A549 (cell line): ENCODE measurements at regions not wholly inside any gene's neighbourhood (a gene's known extent, or its start where the extent isn't known, plus 50 kb on each side); places are given as distances from the start of the nearest gene placed in this dataset.

Experiments
- ATAC-seq, 2 experiments: fragments of 200-7000 bp in 1 of 2; fragments of >200 bp in 1 of 2; cut with Nextera tagmentation in 1 of 2; cut with Tn5 transposase in 1 of 2; 3 replicates each; pipeline versions ENCODE4 v1.8.0 to v1.9.1; 2018 to 2020; ENCODE audit warnings: mild to moderate bottlenecking in 1 of 2, moderate library complexity in 1 of 2
- CTCF ChIA-PET: fragments of 300-600 bp; sonication (Branson Sonifier 250); formaldehyde crosslinking; extraction: SDS; loops from one replicate; lab custom pipeline; 2021; ENCODE audit warnings: antibody characterized with exemption, inconsistent platforms; lab: Yijun Ruan, JAX
- POLR2A ChIA-PET: fragments of 350-600 bp; formaldehyde crosslinking; extraction: SDS; loops from one replicate; lab custom pipeline; 2021; ENCODE audit warnings: antibody characterized with exemption, inconsistent platforms; lab: Yijun Ruan, JAX
- DNase-seq, 2 experiments: peaks; one replicate each; pipeline versions ENCODE4 v3.0.0 to v3.0.0-alpha.2; 2011 to 2016; ENCODE audit warnings: low read depth in 1 of 2, low spot score in 1 of 2
- FAIRE-seq: peaks from 2 replicates; lab custom pipeline; 2011; peaks lifted over from hg19 to GRCh38; lab: Jason Lieb, UNC
- H3K27ac ChIP-seq, 2 experiments: fragments of >200 bp; sonication (Bioruptor Twin); formaldehyde crosslinking; 3 replicates each; pipeline ENCODE4 v1.5.1; 2016 to 2017
- H3K4me1 ChIP-seq: fragments of >200 bp; sonication (Bioruptor Twin); formaldehyde crosslinking; 3 replicates; pipeline ENCODE4 v1.6.1; 2016
- H3K4me2 ChIP-seq: fragments of >200 bp; sonication (Bioruptor Twin); formaldehyde crosslinking; 3 replicates; pipeline ENCODE4 v1.6.1; 2016
- H3K4me3 ChIP-seq: fragments of >200 bp; sonication (Bioruptor Twin); formaldehyde crosslinking; 3 replicates; pipeline ENCODE4 v1.5.1; 2016
- H3K9me3 ChIP-seq: fragments of >200 bp; sonication (Bioruptor Twin); formaldehyde crosslinking; 3 replicates; pipeline ENCODE4 v1.6.1; 2016
- BHLHE40 ChIP-seq: IDR thresholded peaks from 2 replicates; pipeline ENCODE4 v1.6.1; 2012; ENCODE audit warnings: low read depth, low read length, inconsistent platforms
- CEBPB ChIP-seq, 2 experiments: fragments of >200 bp in 1 of 2; sonication (Bioruptor Twin) in 1 of 2; formaldehyde crosslinking in 1 of 2; IDR thresholded peaks; 2 replicates each; pipeline ENCODE4 v1.6.1; 2012 to 2016
- CHD2 ChIP-seq: fragments of 150-350 bp; IDR thresholded peaks from 2 replicates; pipeline ENCODE4 v1.6.1; 2014; ENCODE audit warnings: low read length; ENCODE audit not compliant: partially characterized antibody
- EHF ChIP-seq: fragments of 250-450 bp; sonication (Bioruptor Pico); IDR thresholded peaks from 2 replicates; pipeline ENCODE4 v1.5.0; 2020; ENCODE audit warnings: mild to moderate bottlenecking
- EHMT2 ChIP-seq: fragments of 200-600 bp; sonication (generic); IDR thresholded peaks from 2 replicates; pipeline ENCODE4 v1.6.1; 2016; ENCODE audit warnings: antibody characterized with exemption, low read depth, mild to moderate bottlenecking, moderate library complexity
- HEYL ChIP-seq: fragments of 250-450 bp; sonication (Bioruptor Pico); IDR thresholded peaks from 2 replicates; pipeline ENCODE4 v1.8.0; 2021; ENCODE audit warnings: mild to moderate bottlenecking, moderate library complexity
- HOXA7 ChIP-seq: fragments of 250-450 bp; sonication (Bioruptor Pico); IDR thresholded peaks from 2 replicates; pipeline ENCODE4 v1.5.0; 2020; ENCODE audit warnings: mild to moderate bottlenecking, moderate library complexity
- HOXB13 ChIP-seq: fragments of 250-450 bp; sonication (Bioruptor Pico); IDR thresholded peaks from 2 replicates; pipeline ENCODE4 v1.5.0; 2020; ENCODE audit warnings: low read depth, mild to moderate bottlenecking, moderate library complexity
- HOXB5 ChIP-seq: fragments of 250-450 bp; sonication (Bioruptor Pico); IDR thresholded peaks from 2 replicates; pipeline ENCODE4 v1.5.0; 2020; ENCODE audit warnings: mild to moderate bottlenecking, moderate library complexity
- JUN ChIP-seq, 2 experiments: fragments of >200 bp; sonication (Bioruptor Twin); formaldehyde crosslinking; IDR thresholded peaks; 2 replicates in 1 of 2; 3 replicates in 1 of 2; pipeline ENCODE4 v1.6.1; 2016 to 2017
- MAFK ChIP-seq: fragments of 450-650 bp; IDR thresholded peaks from 2 replicates; pipeline ENCODE4 v1.6.1; 2014; ENCODE audit not compliant: partially characterized antibody
- MYC ChIP-seq: IDR thresholded peaks from 2 replicates; pipeline ENCODE4 v1.6.1; 2012; ENCODE audit warnings: mild to moderate bottlenecking, inconsistent platforms, low read length, improper control_type of control experiment, borderline replicate concordance
- NR3C1 ChIP-seq: fragments of >200 bp; sonication (Bioruptor Twin); formaldehyde crosslinking; IDR thresholded peaks from 3 replicates; pipeline ENCODE4 v1.6.1; 2017
- RAD21 ChIP-seq, 2 experiments: fragments of >200 bp in 1 of 2; sonication (Bioruptor Twin) in 1 of 2; formaldehyde crosslinking in 1 of 2; IDR thresholded peaks in 1 of 2; conservative IDR thresholded peaks in 1 of 2; 2 replicates in 1 of 2; 3 replicates in 1 of 2; pipeline ENCODE4 v1.6.1; 2012 to 2018; ENCODE audit warnings: inconsistent platforms in 1 of 2
- RFX5 ChIP-seq: fragments of 450-650 bp; IDR thresholded peaks from 2 replicates; pipeline ENCODE4 v1.7.1; 2014; ENCODE audit warnings: antibody characterized with exemption, mild to moderate bottlenecking, moderate library complexity
- SMC3 ChIP-seq: fragments of >200 bp; sonication (Bioruptor Twin); formaldehyde crosslinking; IDR thresholded peaks from 3 replicates; pipeline ENCODE4 v1.6.1; 2018; ENCODE audit warnings: inconsistent platforms
- ZC3H11A ChIP-seq: fragments of 450-650 bp; IDR thresholded peaks from 2 replicates; pipeline ENCODE4 v1.6.1; 2014; ENCODE audit warnings: antibody characterized with exemption, mild to moderate bottlenecking
- ZSCAN20 ChIP-seq: fragments of 250-450 bp; sonication (Bioruptor Pico); IDR thresholded peaks from 2 replicates; pipeline ENCODE4 v1.8.0; 2022; ENCODE audit warnings: mild to moderate bottlenecking, moderate library complexity
- WGBS: methylation state at CpG from one replicate; pipeline ENCODE4 v1.1.6; 2017; ENCODE audit errors: missing lambda C conversion rate; 5-methylcytosine and 5-hydroxymethylcytosine counted together
- TF ChIP-seq, protein P1 (sequence below): fragments of 250-450 bp; sonication (Bioruptor Pico); IDR thresholded peaks from 2 replicates; pipeline ENCODE4 v1.5.0; 2021; ENCODE audit warnings: mild to moderate bottlenecking, moderate library complexity, borderline replicate concordance
- TF ChIP-seq, protein P2 (sequence below): IDR thresholded peaks from 2 replicates; pipeline ENCODE4 v1.6.1; 2012
- TF ChIP-seq, protein P3 (sequence below): fragments of >200 bp; sonication (Bioruptor Twin); formaldehyde crosslinking; IDR thresholded peaks from 3 replicates; pipeline ENCODE4 v1.5.1; 2016
- TF ChIP-seq, protein P4 (sequence below): fragments of 150-350 bp; IDR thresholded peaks from 2 replicates; pipeline ENCODE4 v1.6.1; 2014; ENCODE audit warnings: low read depth, mild to moderate bottlenecking, low read length

DNA sequence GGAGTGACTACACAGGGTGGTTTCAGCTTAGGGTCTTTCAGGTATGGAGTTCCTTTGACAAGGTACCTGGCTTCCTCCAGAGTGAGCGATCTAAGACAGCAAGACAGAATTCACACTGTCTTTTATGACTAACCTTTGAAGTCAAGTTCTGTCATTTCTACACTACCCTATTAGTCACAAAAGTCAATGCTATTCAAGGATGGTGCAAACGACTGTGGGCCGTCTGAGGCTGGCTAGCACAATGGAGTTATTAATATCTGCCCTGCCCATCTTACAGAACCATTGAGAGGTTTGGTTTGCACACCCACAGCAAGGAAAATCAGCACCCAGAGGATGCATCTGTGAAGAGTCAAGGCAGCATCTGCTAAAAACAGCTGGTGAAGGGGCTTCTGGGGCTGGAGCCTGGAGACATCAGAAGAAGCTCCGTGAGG is 62.9 kb upstream of the XCR1 start:
- Histone ChIP-seq H3K4me2 (no peak overlapping the region), H3K27ac (no peak overlapping the region)
- WGBS: 58% methylated on average over 4 of the region's 4 CpGs
- CTCF ChIA-PET: interaction anchor here (0.9 kb wide), 1 partner anchor 9 kb away, joined by 3 read pairs; no protein-coding TSS in a partner anchor
- no peak for FAIRE-seq
- DNase-seq: no peak
- TF ChIP-seq RFX5 (no peak), HOXA7 (CRISPR knock-in tag) (no peak)
- TF ChIP-seq, all 56 proteins: peak for 0
- no peak for ATAC-seq
- POLR2A ChIA-PET: no interaction called here
- no peaks in the 10 kb centered on the region for H3K9me3 ChIP-seq
- no peak overlapping the region for H3K4me3 ChIP-seq
- H3K4me1 ChIP-seq: no peaks in the 10 kb centered on the region

DNA sequence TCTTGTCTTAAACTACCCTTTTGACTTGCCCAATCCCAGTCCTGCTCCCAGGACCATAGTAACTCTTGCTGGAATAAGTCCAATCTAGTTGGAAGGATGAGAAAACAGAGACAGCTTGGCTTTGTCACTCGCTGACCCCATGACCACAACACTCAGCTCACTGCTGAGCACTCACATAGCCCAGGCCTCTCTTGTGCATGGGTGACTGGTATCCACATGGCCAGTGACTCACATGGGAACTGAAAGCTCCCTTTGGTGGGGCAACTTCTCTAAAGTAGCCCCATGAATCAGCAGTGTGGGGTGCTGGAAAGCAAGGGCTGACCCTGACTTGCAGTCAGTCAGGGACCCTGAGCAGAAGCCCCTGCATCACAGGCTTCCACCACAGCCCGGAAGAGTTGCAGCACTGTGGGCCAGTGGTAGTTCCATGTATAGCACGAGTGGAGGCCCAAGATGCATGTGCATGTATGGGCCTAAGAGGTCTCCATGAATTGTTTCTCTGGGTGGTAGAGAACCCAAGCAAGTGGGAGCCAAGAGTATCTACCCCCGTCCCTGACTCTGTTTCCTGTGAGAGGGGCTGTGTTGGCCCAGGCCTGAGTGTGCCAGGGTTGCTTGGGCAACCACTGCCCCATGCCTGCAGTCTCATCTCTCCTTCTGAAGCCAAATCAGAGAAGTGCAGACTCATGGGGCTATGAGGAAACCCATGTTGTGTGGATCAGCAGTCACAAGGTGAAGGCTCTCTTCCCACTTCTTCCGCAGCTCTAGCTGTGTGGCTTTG is 62.1 kb upstream of the XCR1 start:
- ChIA-PET CTCF (interaction anchor here (0.9 kb wide), 2 partner anchors 10 to 353 kb away, joined by 3 to 5 read pairs; no protein-coding TSS in a partner anchor), POLR2A (no interaction called here)
- TF ChIP-seq CEBPB (IDR thresholded peaks at IDR 0.05): no peak
- TF ChIP-seq HOXB5: no peak
- TF ChIP-seq BHLHE40: no peak
- TF ChIP-seq MYC: no peak
- TF ChIP-seq, protein P1, sequence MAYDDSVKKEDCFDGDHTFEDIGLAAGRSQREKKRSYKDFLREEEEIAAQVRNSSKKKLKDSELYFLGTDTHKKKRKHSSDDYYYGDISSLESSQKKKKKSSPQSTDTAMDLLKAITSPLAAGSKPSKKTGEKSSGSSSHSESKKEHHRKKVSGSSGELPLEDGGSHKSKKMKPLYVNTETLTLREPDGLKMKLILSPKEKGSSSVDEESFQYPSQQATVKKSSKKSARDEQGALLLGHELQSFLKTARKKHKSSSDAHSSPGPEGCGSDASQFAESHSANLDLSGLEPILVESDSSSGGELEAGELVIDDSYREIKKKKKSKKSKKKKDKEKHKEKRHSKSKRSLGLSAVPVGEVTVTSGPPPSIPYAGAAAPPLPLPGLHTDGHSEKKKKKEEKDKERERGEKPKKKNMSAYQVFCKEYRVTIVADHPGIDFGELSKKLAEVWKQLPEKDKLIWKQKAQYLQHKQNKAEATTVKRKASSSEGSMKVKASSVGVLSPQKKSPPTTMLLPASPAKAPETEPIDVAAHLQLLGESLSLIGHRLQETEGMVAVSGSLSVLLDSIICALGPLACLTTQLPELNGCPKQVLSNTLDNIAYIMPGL (CRISPR knock-in tag): no peak
- no peak for TF ChIP-seq MAFK
- no peak for TF ChIP-seq RAD21 (conservative IDR thresholded peaks at IDR 0.05 in 1 of 2, IDR thresholded peaks at IDR 0.05 in 1 of 2)
- TF ChIP-seq CHD2: no peak
- no peak for TF ChIP-seq ZC3H11A
- TF ChIP-seq JUN (IDR thresholded peaks at IDR 0.05): no peak
- TF ChIP-seq, protein P2, sequence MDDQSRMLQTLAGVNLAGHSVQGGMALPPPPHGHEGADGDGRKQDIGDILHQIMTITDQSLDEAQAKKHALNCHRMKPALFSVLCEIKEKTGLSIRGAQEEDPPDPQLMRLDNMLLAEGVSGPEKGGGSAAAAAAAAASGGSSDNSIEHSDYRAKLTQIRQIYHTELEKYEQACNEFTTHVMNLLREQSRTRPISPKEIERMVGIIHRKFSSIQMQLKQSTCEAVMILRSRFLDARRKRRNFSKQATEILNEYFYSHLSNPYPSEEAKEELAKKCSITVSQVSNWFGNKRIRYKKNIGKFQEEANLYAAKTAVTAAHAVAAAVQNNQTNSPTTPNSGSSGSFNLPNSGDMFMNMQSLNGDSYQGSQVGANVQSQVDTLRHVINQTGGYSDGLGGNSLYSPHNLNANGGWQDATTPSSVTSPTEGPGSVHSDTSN: no peak
- TF ChIP-seq SMC3: no peak
- no peak for TF ChIP-seq EHMT2
- TF ChIP-seq HEYL (CRISPR knock-in tag): no peak
- no peak for TF ChIP-seq NR3C1
- TF ChIP-seq HOXB13 (CRISPR knock-in tag): no peak
- no peak for TF ChIP-seq EHF (CRISPR knock-in tag)
- no peak for TF ChIP-seq ZSCAN20 (CRISPR knock-in tag)
- TF ChIP-seq, protein P3, sequence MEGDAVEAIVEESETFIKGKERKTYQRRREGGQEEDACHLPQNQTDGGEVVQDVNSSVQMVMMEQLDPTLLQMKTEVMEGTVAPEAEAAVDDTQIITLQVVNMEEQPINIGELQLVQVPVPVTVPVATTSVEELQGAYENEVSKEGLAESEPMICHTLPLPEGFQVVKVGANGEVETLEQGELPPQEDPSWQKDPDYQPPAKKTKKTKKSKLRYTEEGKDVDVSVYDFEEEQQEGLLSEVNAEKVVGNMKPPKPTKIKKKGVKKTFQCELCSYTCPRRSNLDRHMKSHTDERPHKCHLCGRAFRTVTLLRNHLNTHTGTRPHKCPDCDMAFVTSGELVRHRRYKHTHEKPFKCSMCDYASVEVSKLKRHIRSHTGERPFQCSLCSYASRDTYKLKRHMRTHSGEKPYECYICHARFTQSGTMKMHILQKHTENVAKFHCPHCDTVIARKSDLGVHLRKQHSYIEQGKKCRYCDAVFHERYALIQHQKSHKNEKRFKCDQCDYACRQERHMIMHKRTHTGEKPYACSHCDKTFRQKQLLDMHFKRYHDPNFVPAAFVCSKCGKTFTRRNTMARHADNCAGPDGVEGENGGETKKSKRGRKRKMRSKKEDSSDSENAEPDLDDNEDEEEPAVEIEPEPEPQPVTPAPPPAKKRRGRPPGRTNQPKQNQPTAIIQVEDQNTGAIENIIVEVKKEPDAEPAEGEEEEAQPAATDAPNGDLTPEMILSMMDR: no peak
- TF ChIP-seq, protein P4, sequence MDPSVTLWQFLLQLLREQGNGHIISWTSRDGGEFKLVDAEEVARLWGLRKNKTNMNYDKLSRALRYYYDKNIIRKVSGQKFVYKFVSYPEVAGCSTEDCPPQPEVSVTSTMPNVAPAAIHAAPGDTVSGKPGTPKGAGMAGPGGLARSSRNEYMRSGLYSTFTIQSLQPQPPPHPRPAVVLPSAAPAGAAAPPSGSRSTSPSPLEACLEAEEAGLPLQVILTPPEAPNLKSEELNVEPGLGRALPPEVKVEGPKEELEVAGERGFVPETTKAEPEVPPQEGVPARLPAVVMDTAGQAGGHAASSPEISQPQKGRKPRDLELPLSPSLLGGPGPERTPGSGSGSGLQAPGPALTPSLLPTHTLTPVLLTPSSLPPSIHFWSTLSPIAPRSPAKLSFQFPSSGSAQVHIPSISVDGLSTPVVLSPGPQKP: no peak
- 53% methylated on average over 5 of the region's 5 CpGs for WGBS
- Histone ChIP-seq H3K4me1 (no peaks in the 10 kb centered on the region), H3K4me2 (no peak overlapping the region), H3K9me3 (no peaks in the 10 kb centered on the region), H3K27ac (no peak overlapping the region), H3K4me3 (no peak overlapping the region)
- ATAC-seq (peak in 1 of 2 experiments; percentile 69; a peak in 2 of 6 replicates), FAIRE-seq (no peak), DNase-seq (peak in 1 of 2 experiments; percentile 17)
